GM18520 (cell line): ENCODE measurements at regions not wholly inside any gene's neighbourhood (a gene's known extent, or its start where the extent isn't known, plus 50 kb on each side); places are given as distances from the start of the nearest gene placed in this dataset.
"Not testable (repeated sequence)": the region's sequence is repeated elsewhere in the genome, so short reads cannot be mapped to it uniquely, and the experiment has no call there.

Experiments
- ATAC-seq: cut with Tn5 transposase; IDR thresholded peaks from one replicate; pipeline ENCODE4 v1.9.1; 2021; ENCODE audit not compliant: unreplicated experiment

DNA sequence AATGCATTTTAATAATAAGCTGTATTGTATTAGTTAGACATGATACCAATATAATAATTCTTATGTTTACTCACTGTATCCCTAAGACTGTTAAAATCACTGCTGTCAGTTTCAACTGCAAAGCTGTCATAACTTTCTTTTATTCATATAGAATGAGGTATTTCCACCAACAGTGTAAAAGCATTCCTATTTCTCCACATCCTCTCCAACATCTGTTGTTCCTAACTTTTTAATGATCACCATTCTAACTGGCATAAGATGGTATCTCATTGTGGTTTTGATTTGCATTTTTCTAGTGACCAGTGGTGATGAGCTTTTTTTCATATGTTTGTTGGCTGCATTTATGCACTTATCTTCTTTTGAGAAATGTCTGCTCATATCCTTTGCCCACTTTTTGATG is 177.6 kb upstream of the MME start:
- ATAC-seq = not testable (repeated sequence)

GRCh38 chr3:154901278-154901677 is 178.8 kb upstream of the MME start:
- ATAC-seq = no peak

- ATAC-seq = no peak
These were observed 179.3 kb upstream of the MME start for GRCh38 chr3:154900816-154901215.

GRCh38 chr3:154898916-154899315 is 181.2 kb upstream of the MME start:
- ATAC-seq = no peak

GRCh38 chr3:154898443-154898842 is 181.7 kb upstream of the MME start:
- no peak for ATAC-seq

DNA sequence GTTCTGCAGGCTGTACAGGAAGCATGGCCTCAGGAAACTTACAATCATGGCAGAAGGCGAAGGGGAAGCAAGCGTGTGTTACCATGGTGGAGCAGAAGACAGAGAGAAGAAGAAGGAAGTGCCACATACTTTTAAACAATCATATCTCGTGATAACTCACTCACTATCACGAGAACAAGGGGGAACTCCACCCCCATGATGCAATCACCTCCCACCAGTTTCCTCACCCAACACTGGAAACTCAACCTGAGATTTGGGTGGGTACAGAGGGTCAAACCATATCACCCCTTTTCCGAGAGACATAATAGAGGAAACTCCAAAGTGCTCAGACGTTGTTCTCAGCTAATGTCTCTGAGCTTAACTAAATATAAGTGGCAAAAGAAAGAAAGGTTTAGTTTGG is 186.3 kb upstream of the MME start:
- no peak for ATAC-seq

DNA sequence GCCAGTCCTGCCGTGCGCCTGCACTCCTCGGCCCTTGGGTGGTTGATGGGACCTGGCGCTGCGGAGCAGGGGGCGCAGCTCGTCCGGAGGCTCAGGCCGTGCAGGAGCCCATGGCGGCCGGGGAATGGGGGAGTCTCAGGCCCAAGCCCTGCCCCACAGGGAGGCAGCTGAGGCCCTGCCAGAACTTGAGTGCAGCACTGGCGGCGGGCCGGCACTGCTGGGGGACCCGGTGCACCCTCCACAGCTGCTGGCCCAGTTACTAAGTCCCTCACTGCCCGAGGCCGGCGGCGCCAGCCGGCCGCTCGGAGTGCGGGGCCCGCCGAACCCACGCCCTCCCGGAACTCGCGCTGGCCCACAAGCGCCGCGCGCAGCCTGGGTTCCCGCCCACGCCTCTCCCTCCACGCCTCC is 190.9 kb upstream of the MME start:
- ATAC-seq = no peak

DNA sequence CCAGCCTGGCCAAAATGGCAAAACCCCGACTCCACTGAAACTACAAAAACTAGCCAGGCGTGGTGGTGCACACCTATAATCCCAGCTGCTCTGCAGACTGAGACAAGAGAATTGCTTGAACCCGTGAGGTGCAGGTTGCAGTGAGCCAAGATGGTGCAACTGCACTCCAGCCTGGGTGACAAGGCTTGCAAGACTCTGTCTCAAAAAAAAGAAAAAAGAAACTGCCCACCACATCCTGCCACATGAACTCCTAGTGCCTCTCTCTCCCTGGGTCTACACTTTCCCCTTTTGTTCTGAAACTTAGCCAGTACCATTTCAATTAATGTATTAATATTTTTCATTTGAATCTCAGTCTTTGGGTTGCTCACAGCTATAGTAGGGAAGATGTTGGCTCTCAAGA is 192.2 kb upstream of the MME start:
- no peak for ATAC-seq

GRCh38 chr3:154886437-154886836 is 193.7 kb upstream of the MME start:
- no peak for ATAC-seq

- ATAC-seq = no peak
These were observed 194.7 kb upstream of the MME start for GRCh38 chr3:154885418-154885817.

DNA sequence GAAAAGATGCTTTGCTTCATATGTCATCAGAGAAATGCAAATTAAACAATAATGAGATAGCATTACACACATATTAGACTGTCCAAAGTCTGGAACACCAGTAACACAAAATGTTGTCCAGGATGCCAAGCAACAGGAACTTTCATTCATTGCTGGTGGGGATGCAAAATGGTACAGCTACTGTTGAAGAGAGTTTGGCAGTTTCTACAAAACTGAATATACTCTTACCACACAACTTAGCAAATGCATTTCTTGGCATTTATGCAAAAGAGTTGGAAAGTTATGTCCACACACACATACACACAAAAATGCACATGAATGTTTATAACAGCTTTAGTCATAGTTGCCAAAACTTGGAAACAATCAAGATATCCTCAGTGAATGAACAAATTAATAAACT is 195.2 kb upstream of the MME start:
- ATAC-seq = no peak

GRCh38 chr3:154875142-154875541 is 205.0 kb upstream of the MME start:
- no peak for ATAC-seq

DNA sequence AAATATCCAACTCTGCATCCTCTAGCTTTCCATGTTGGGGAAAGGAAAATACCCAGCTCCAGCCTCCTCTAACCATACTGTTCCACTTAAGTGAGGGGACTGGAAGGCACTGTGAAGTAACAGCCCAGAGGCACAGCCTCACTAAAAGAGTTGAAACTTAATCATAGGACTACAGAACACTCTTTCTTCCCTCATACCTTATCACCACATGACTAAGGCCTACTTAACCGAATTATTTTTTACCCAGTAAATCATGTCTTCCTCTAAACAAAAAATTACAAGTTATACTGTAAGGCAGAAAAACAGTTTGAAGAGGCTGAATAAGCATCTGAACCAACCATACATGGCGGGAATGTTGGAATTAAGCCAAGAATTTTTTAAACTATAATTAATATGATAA is 207.4 kb upstream of the MME start:
- ATAC-seq = no peak

- ATAC-seq = no peak
These were observed 208.0 kb upstream of the MME start for GRCh38 chr3:154872074-154872473.

DNA sequence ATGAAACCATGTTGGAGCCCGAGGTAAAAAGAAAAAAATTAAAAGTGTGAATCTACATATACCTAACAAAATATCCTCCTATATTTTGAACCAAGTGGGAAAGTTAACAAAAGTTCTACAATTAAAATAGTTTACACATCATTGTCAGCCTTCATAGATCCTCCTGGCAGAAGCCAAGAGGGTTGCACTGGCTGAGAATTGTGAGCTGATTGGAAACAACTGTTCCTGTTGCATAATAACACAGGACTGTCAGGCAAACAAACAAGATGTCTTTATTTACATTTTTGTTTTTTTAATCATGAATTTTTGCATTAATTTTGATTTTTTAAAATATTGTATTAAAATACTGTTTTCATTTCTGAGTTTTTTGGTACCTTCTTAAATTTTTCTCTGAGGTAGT is 215.2 kb upstream of the MME start:
- ATAC-seq = no peak

- no peak for ATAC-seq
These were observed 217.9 kb upstream of the MME start for GRCh38 chr3:154862265-154862664.

DNA sequence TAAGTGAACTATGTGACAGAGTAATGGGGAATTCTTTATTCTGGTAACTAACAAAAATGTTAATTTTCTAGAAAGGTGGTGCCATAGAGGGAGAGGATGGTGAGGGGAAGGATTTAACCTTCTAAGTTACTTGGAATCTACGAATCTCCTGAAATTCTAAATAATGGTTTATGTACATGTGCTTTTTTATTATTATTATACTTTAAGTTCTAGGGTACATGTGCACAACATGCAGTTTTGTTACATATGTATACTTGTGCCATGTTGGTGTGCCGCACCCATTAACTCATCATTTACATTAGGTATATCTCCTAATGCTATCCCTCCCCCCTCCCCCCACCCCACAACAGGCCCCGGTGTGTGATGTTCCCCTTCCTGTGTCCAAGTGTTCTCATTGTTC is 227.1 kb upstream of the MME start:
- ATAC-seq = not testable (repeated sequence)

- ATAC-seq = no peak
These were observed 227.6 kb upstream of the MME start for GRCh38 chr3:154852515-154852914.

- ATAC-seq = no peak
These were observed 228.5 kb upstream of the MME start for GRCh38 chr3:154851644-154852043.

DNA sequence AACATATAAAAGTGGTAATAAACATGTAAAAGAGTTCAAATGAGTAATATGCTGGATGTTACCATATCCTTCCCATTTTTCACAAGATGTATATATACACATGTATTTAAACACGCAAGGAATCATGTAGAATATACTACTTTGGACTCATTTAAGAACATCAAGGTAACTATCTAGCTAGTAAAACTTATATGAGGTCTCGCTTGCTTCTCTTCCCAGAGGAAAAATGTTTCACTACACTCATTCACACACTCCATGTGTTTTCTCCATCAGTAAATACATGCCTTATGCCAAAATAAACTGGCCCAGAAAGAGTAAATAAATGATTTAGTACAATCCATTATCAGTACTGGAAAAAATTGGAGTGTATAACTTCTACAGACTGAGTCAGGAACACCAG is 229.2 kb upstream of the MME start:
- ATAC-seq = no peak

DNA sequence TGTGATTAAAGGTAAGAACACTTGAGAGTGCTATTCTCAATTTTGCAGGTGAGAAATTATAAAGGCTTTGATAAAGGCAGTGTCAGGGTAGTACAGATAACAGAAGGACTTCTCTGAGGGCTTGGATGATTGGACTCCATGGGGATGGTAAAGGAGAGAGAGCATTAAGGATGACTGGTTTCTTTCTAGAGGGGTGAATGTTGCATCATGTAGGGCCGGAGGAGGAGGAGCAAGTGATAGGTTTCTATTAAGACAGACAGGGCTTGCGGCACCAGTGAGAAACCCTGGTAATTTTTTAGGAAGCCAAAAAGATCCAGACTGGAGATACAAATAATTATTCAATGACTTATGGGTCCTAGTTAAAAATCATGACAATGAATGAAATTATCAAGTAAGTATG is 230.7 kb upstream of the MME start:
- no peak for ATAC-seq

- no peak for ATAC-seq
These were observed 235.3 kb upstream of the MME start for GRCh38 chr3:154844863-154845262.

DNA sequence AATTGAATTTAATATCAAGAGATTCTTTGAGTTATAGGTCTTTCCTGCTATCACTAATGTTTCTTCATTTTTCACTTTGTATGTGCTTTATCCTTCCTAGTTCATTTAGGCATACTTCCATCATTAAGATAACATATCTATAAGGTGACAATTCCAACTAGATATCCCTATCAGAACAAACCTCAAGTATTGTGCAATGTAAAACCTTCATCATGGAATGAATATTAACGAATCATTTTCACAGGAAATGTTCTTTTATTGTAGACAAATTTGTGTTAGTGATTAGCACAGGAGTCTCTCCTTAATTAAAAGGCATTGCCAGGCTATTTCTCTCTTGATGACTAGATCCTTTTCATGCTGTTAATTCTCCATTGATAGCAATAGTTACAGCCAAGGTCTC is 236.5 kb upstream of the MME start:
- ATAC-seq = no peak

- ATAC-seq = no peak
These were observed 237.6 kb upstream of the MME start for GRCh38 chr3:154842536-154842935.
